Neural cell (in vitro differentiated cells): ENCODE measurements at regions not wholly inside any gene's neighbourhood (a gene's known extent, or its start where the extent isn't known, plus 50 kb on each side); places are given as distances from the start of the nearest gene placed in this dataset.

ENCODE experiments used
- H2AFZ ChIP-seq: fragments of 200-600, 300-800 bp; sonication (generic), shearing (Covaris generic); 2 replicates; pipeline ENCODE4 v1.6.0; 2014; ENCODE audit warnings: low read depth, mild to moderate bottlenecking, antibody characterized with exemption, low read length, moderate library complexity
- H3F3A ChIP-seq: fragments of 200-600 bp; shearing (Covaris generic); 2 replicates; pipeline ENCODE4 v1.6.1; 2016; ENCODE audit warnings: mild to moderate bottlenecking, moderate library complexity, mixed read lengths, antibody characterized with exemption, low read length; ENCODE audit not compliant: insufficient read depth, poor library complexity, severe bottlenecking
- H3K27ac ChIP-seq: fragments of 200-600, 300-800 bp; sonication (generic), shearing (Covaris generic); 2 replicates; pipeline ENCODE4 v1.5.1; 2014; ENCODE audit warnings: mild to moderate bottlenecking, low read length, moderate library complexity
- H3K27me3 ChIP-seq: fragments of 300-800, 200-600 bp; sonication (generic), shearing (Covaris generic); 2 replicates; pipeline ENCODE4 v1.6.0; 2014; ENCODE audit warnings: mild to moderate bottlenecking, low read depth, low read length, moderate library complexity; ENCODE audit not compliant: insufficient read depth
- H3K36me3 ChIP-seq: fragments of 300-800, 200-600 bp; sonication (generic), shearing (Covaris generic); 2 replicates; pipeline ENCODE4 v1.5.1; 2014; ENCODE audit warnings: mild to moderate bottlenecking, antibody characterized with exemption, low read length, moderate library complexity; ENCODE audit not compliant: insufficient read depth
- H3K4me2 ChIP-seq: fragments of 300-800, 200-600 bp; sonication (generic), shearing (Covaris generic); 2 replicates; pipeline ENCODE4 v1.6.0; 2014; ENCODE audit warnings: mild to moderate bottlenecking, low read length
- H3K4me3 ChIP-seq: fragments of 300-800, 200-600 bp; sonication (generic), shearing (Covaris generic); 2 replicates; pipeline ENCODE4 v1.5.1; 2014; ENCODE audit warnings: mild to moderate bottlenecking, low read length, moderate library complexity
- H3K79me2 ChIP-seq: fragments of 200-600 bp; shearing (Covaris generic); replicated peaks from 2 replicates; pipeline ENCODE4 v1.6.0; 2014; ENCODE audit warnings: mild to moderate bottlenecking, low read length, moderate library complexity; ENCODE audit not compliant: insufficient read depth
- H3K9ac ChIP-seq: fragments of 300-800, 200-600 bp; sonication (generic), shearing (Covaris generic); 2 replicates; pipeline ENCODE4 v1.6.1; 2016; ENCODE audit warnings: mild to moderate bottlenecking, low read length, mixed read lengths
- H3K9me2 ChIP-seq: fragments of 200-600 bp; shearing (Covaris generic); 2 replicates; pipeline ENCODE4 v1.6.1; 2016; ENCODE audit warnings: mild to moderate bottlenecking, low read length, mixed read lengths; ENCODE audit not compliant: insufficient read depth
- H3K9me3 ChIP-seq: fragments of 200-600, 300-800 bp; sonication (generic), shearing (Covaris generic); 2 replicates; pipeline ENCODE4 v1.6.1; 2016; ENCODE audit warnings: mild to moderate bottlenecking, mixed run types, low read length, moderate library complexity, mixed read lengths
- H4K20me1 ChIP-seq: fragments of 200-600 bp; shearing (Covaris generic); 2 replicates; pipeline ENCODE4 v1.6.1; 2016; ENCODE audit warnings: mild to moderate bottlenecking, mixed run types; ENCODE audit not compliant: insufficient read depth
- EP300 ChIP-seq: fragments of 450-650 bp; conservative IDR thresholded peaks from 2 replicates; pipeline ENCODE4 v1.6.1; 2014; ENCODE audit warnings: antibody characterized with exemption, mild to moderate bottlenecking, moderate library complexity; ENCODE audit not compliant: poor library complexity, severe bottlenecking
- EZH2 ChIP-seq: fragments of 200-600, 300-800 bp; shearing (Covaris generic), sonication (generic); IDR thresholded peaks from 2 replicates; pipeline ENCODE4 v1.6.1; 2014; ENCODE audit warnings: antibody characterized with exemption, low read length, borderline replicate concordance, mild to moderate bottlenecking; ENCODE audit not compliant: insufficient read depth, poor library complexity, severe bottlenecking
- MXI1 ChIP-seq: fragments of 450-650 bp; conservative IDR thresholded peaks from 2 replicates; pipeline ENCODE4 v1.6.1; 2014; ENCODE audit warnings: antibody characterized with exemption, mild to moderate bottlenecking; ENCODE audit not compliant: poor library complexity, severe bottlenecking
- POLR2AphosphoS5 ChIP-seq: IDR thresholded peaks from 2 replicates; pipeline ENCODE4 v1.6.1; 2012
- RAD21 ChIP-seq: fragments of 450-650 bp; conservative IDR thresholded peaks from 2 replicates; pipeline ENCODE4 v1.6.1; 2014; ENCODE audit warnings: antibody characterized with exemption, mild to moderate bottlenecking, moderate library complexity
- SMC3 ChIP-seq: fragments of 450-650 bp; conservative IDR thresholded peaks from 2 replicates; pipeline ENCODE4 v1.6.1; 2014; ENCODE audit warnings: antibody characterized with exemption, mild to moderate bottlenecking, moderate library complexity; ENCODE audit not compliant: poor library complexity
- TAF1 ChIP-seq: IDR thresholded peaks from 2 replicates; pipeline ENCODE4 v1.6.1; 2012; ENCODE audit warnings: low read depth
- TF ChIP-seq, protein P1 (sequence below): fragments of 450-650 bp; IDR thresholded peaks from 2 replicates; pipeline ENCODE4 v1.5.1; 2014; ENCODE audit warnings: antibody characterized with exemption, mild to moderate bottlenecking, moderate library complexity; ENCODE audit not compliant: poor library complexity, severe bottlenecking
- TF ChIP-seq, protein P2 (sequence below): IDR thresholded peaks from 2 replicates; pipeline ENCODE4 v1.6.1; 2012; ENCODE audit warnings: borderline replicate concordance

- H4K20me1 ChIP-seq, result no peaks in the 10 kb centered on the region
- no peaks in the 10 kb centered on the region for H3K27me3 ChIP-seq
- H3F3A ChIP-seq, result no peaks in the 10 kb centered on the region
- no peak for TF ChIP-seq MXI1
- no peak for TF ChIP-seq RAD21
- no peak for TF ChIP-seq SMC3
- H3K4me2 ChIP-seq, result no peak overlapping the region
- H3K9me2 ChIP-seq, result no peaks in the 10 kb centered on the region
- no peaks in the 10 kb centered on the region for H3K9me3 ChIP-seq
- no peak overlapping the region for H3K9ac ChIP-seq
- H3K36me3 ChIP-seq, result no peaks in the 10 kb centered on the region
- no peak overlapping the region for H2AFZ ChIP-seq
- no peak overlapping the region for H3K4me3 ChIP-seq
- H3K27ac ChIP-seq, result no peak overlapping the region
- H3K79me2 ChIP-seq, result no peaks in the 10 kb centered on the region
These were observed 463.2 kb upstream of the RUNX1 start for GRCh38 chr21:35512346-35512745.

GRCh38 chr21:35511696-35512162, 462.6 kb upstream of the RUNX1 start:
- no peak overlapping the region for H3K4me2 ChIP-seq
- no peak overlapping the region for H3K4me3 ChIP-seq
- no peak for TF ChIP-seq RAD21
- no peak for TF ChIP-seq TAF1
- TF ChIP-seq, protein P1, sequence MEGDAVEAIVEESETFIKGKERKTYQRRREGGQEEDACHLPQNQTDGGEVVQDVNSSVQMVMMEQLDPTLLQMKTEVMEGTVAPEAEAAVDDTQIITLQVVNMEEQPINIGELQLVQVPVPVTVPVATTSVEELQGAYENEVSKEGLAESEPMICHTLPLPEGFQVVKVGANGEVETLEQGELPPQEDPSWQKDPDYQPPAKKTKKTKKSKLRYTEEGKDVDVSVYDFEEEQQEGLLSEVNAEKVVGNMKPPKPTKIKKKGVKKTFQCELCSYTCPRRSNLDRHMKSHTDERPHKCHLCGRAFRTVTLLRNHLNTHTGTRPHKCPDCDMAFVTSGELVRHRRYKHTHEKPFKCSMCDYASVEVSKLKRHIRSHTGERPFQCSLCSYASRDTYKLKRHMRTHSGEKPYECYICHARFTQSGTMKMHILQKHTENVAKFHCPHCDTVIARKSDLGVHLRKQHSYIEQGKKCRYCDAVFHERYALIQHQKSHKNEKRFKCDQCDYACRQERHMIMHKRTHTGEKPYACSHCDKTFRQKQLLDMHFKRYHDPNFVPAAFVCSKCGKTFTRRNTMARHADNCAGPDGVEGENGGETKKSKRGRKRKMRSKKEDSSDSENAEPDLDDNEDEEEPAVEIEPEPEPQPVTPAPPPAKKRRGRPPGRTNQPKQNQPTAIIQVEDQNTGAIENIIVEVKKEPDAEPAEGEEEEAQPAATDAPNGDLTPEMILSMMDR, result no peak
- no peak for TF ChIP-seq EP300
- TF ChIP-seq SMC3, result no peak
- TF ChIP-seq POLR2AphosphoS5, result no peak
- no peak for TF ChIP-seq EZH2
- no peak for TF ChIP-seq MXI1
- TF ChIP-seq, protein P2, sequence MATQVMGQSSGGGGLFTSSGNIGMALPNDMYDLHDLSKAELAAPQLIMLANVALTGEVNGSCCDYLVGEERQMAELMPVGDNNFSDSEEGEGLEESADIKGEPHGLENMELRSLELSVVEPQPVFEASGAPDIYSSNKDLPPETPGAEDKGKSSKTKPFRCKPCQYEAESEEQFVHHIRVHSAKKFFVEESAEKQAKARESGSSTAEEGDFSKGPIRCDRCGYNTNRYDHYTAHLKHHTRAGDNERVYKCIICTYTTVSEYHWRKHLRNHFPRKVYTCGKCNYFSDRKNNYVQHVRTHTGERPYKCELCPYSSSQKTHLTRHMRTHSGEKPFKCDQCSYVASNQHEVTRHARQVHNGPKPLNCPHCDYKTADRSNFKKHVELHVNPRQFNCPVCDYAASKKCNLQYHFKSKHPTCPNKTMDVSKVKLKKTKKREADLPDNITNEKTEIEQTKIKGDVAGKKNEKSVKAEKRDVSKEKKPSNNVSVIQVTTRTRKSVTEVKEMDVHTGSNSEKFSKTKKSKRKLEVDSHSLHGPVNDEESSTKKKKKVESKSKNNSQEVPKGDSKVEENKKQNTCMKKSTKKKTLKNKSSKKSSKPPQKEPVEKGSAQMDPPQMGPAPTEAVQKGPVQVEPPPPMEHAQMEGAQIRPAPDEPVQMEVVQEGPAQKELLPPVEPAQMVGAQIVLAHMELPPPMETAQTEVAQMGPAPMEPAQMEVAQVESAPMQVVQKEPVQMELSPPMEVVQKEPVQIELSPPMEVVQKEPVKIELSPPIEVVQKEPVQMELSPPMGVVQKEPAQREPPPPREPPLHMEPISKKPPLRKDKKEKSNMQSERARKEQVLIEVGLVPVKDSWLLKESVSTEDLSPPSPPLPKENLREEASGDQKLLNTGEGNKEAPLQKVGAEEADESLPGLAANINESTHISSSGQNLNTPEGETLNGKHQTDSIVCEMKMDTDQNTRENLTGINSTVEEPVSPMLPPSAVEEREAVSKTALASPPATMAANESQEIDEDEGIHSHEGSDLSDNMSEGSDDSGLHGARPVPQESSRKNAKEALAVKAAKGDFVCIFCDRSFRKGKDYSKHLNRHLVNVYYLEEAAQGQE, result no peak
- H3F3A ChIP-seq, result no peaks in the 10 kb centered on the region
- H3K27me3 ChIP-seq, result no peaks in the 10 kb centered on the region
- H4K20me1 ChIP-seq, result no peaks in the 10 kb centered on the region
- no peak overlapping the region for H2AFZ ChIP-seq
- no peak overlapping the region for H3K9ac ChIP-seq
- H3K27ac ChIP-seq, result no peak overlapping the region
- H3K36me3 ChIP-seq, result no peaks in the 10 kb centered on the region
- no peaks in the 10 kb centered on the region for H3K9me3 ChIP-seq
- no peaks in the 10 kb centered on the region for H3K79me2 ChIP-seq
- H3K9me2 ChIP-seq, result no peaks in the 10 kb centered on the region
